Esophagus muscularis mucosa (tissue), 4 donors: ENCODE measurements at regions not wholly inside any gene's neighbourhood (a gene's known extent, or its start where the extent isn't known, plus 50 kb on each side); places are given as distances from the start of the nearest gene placed in this dataset.

Experiments
- DNase-seq: peaks from one replicate; pipeline ENCODE4 v3.0.0-alpha.2; 2017; ENCODE audit errors: extremely low spot score
- H3K27ac ChIP-seq, 4 donors: fragments of 200-600 bp; sonication (generic); replicated peaks in 1 of 4; 1 replicate in 3 of 4; 2 replicates in 1 of 4; pipeline ENCODE4 v1.5.1; 2016 to 2019; ENCODE audit warnings: mild to moderate bottlenecking in 1 of 4
- H3K27me3 ChIP-seq, 4 donors: fragments of 200-600 bp; sonication (generic); one replicate each; pipeline versions ENCODE4 v1.5.1 to v1.6.0; 2016 to 2019
- H3K36me3 ChIP-seq, 4 donors: fragments of 200-600 bp; sonication (generic); one replicate each; pipeline ENCODE4 v1.5.1; 2016 to 2019
- H3K4me1 ChIP-seq, 4 donors: fragments of 200-600 bp; sonication (generic); one replicate each; pipeline ENCODE4 v1.5.1; 2016 to 2019
- H3K4me3 ChIP-seq, 4 donors: fragments of 200-600 bp; sonication (generic); 1 replicate in 2 of 4; 2 replicates in 2 of 4; pipeline ENCODE4 v1.5.1; 2016 to 2019; ENCODE audit warnings: mild to moderate bottlenecking in 4 of 4, moderate library complexity in 1 of 4
- H3K9me3 ChIP-seq, 4 donors: fragments of 200-600 bp; sonication (generic); 1 replicate in 3 of 4; 2 replicates in 1 of 4; pipeline ENCODE4 v1.5.1; 2016 to 2019
- EP300 ChIP-seq: sonication (generic); formaldehyde crosslinking; IDR thresholded peaks from one replicate; pipeline ENCODE4 v1.6.1; 2017; ENCODE audit warnings: antibody characterized with exemption
- POLR2A ChIP-seq: fragments of 450-650 bp; IDR thresholded peaks from one replicate; pipeline ENCODE4 v1.6.1; 2017; ENCODE audit warnings: antibody characterized with exemption, moderate library complexity, mild to moderate bottlenecking, low read depth
- POLR2AphosphoS5 ChIP-seq, 2 donors: sonication (generic); formaldehyde crosslinking; IDR thresholded peaks; one replicate each; pipeline ENCODE4 v1.6.1; 2017; ENCODE audit warnings: antibody characterized with exemption in 2 of 2
- WGBS: methylation state at CpG from one replicate; pipeline ENCODE4 v1.1.5; 2018; 5-methylcytosine and 5-hydroxymethylcytosine counted together
- intact Hi-C: fragments of 100-400 bp; cut with DNase I; formaldehyde crosslinking; loops from one replicate; pipeline ENCODE4 v1.15.1; 2023
- TF ChIP-seq, protein P1 (sequence below), 3 experiments: fragments of 200-600 bp in 2 of 3; fragments of 450-650 bp in 1 of 3; sonication (generic) in 2 of 3; IDR thresholded peaks; one replicate each; pipeline ENCODE4 v1.5.1; 2017 to 2019; ENCODE audit warnings: antibody characterized with exemption in 3 of 3, mild to moderate bottlenecking in 2 of 3, moderate library complexity in 1 of 3

DNA sequence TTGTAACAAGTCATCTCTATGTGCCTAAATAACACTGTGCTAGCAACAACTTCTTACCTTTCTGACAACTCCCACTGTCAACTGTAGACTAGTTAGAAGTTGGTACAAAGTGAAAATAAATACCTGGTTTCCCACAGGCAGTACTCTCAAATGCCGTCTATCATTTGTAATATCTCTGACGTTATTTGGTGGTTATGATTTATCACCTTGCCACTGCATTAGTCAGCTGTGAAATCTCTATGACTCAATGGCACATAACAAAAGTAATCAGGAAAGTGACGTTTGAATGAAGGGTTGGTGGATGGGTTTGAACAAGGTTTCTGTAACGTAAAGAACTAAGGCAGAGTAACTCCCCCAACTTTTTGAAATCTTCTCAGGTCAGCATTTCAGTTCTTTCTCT is 592.3 kb downstream of the MAT2B start:
- TF ChIP-seq, protein P1, sequence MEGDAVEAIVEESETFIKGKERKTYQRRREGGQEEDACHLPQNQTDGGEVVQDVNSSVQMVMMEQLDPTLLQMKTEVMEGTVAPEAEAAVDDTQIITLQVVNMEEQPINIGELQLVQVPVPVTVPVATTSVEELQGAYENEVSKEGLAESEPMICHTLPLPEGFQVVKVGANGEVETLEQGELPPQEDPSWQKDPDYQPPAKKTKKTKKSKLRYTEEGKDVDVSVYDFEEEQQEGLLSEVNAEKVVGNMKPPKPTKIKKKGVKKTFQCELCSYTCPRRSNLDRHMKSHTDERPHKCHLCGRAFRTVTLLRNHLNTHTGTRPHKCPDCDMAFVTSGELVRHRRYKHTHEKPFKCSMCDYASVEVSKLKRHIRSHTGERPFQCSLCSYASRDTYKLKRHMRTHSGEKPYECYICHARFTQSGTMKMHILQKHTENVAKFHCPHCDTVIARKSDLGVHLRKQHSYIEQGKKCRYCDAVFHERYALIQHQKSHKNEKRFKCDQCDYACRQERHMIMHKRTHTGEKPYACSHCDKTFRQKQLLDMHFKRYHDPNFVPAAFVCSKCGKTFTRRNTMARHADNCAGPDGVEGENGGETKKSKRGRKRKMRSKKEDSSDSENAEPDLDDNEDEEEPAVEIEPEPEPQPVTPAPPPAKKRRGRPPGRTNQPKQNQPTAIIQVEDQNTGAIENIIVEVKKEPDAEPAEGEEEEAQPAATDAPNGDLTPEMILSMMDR (IDR thresholded peaks at IDR 0.05) = no peak
- no peak for TF ChIP-seq EP300
- TF ChIP-seq POLR2AphosphoS5 (IDR thresholded peaks at IDR 0.05) = no peak
- no peak for TF ChIP-seq POLR2A
- 70% methylated on average over 4 of the region's 4 CpGs for WGBS
- Histone ChIP-seq H3K27me3 (no peaks in the 10 kb centered on the region), H3K36me3 (no peaks in the 10 kb centered on the region), H3K4me3 (no peak overlapping the region), H3K9me3 (no peaks in the 10 kb centered on the region), H3K27ac (no peak overlapping the region), H3K4me1 (no peaks in the 10 kb centered on the region)
- intact Hi-C loops = no loop called here
- DNase-seq = no peak

DNA sequence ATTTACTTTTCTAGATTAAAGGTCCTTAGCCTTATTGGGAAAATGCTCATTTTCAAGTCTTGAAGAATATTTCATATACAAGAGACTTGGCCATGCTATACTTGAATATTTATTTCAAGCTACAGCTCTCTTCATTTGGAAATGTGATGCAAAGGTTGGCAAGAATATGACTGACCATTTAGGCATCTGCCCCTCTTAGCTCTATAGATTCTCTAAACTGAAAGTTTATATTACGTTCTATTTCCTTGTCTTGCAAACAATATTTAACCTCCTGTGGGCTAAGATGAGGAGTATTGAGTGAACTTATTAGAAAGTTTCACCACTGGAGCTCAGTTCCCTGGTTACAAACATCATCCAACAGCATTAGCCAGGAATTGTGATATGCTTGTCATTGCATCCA is 593.1 kb downstream of the MAT2B start:
- no peaks in the 10 kb centered on the region for H3K4me1 ChIP-seq
- no peaks in the 10 kb centered on the region for H3K27me3 ChIP-seq
- 67% methylated on average over 1 of the region's 1 CpG for WGBS
- no peak overlapping the region for H3K4me3 ChIP-seq
- TF ChIP-seq POLR2A (no peak), EP300 (no peak)
- H3K9me3 ChIP-seq = no peaks in the 10 kb centered on the region
- no peak overlapping the region for H3K27ac ChIP-seq
- no peaks in the 10 kb centered on the region for H3K36me3 ChIP-seq
- intact Hi-C loops = no loop called here
- no peak for DNase-seq

DNA sequence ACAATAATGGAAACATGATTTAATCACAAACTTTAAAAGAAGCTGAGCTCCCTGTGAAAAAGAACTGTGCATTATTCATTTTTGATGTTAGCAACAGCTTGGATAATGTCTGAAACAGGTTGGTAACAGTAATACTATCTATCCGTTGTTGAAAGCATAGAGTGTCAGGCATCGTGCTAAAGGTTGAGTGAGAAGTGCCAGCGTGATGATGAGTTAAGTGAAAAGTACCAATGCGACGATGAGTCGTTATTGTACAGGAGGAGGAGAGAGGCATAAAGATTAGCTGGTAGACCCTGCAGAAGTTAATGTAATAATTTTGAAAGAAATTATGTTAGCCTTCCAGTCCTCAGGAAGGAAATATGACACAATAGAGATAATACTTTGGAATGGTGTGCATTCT is 593.6 kb downstream of the MAT2B start:
- Histone ChIP-seq H3K9me3 (no peaks in the 10 kb centered on the region), H3K36me3 (no peaks in the 10 kb centered on the region), H3K27me3 (no peaks in the 10 kb centered on the region), H3K4me3 (no peak overlapping the region), H3K4me1 (no peaks in the 10 kb centered on the region), H3K27ac (no peak overlapping the region)
- TF ChIP-seq POLR2AphosphoS5 (IDR thresholded peaks at IDR 0.05) (no peak), EP300 (no peak), POLR2A (no peak)
- TF ChIP-seq, protein P1 (IDR thresholded peaks at IDR 0.05) = no peak
- no peak for DNase-seq
- intact Hi-C loops = no loop called here
- WGBS = 73% methylated on average over 6 of the region's 6 CpGs

DNA sequence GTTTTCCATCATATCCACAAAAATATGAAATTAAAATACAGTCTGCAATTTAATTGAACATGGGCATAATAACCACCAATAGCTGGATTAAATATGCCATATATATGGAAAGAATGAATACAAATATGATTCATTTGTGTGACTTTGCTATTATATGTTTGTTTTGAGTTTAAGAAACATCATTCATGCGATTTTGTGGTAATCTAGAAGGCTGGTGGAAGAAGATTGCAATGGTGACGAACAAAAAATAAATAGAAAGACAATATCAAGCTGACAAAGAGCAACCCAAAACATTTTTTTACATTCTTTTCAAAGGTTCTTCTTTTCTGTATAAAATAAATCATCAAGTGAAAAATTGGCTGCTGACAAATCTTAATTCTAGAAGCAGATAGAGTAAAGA is 610.0 kb downstream of the MAT2B start:
- TF ChIP-seq EP300 (no peak), POLR2A (no peak), POLR2AphosphoS5 (IDR thresholded peaks at IDR 0.05) (no peak)
- TF ChIP-seq, protein P1 (IDR thresholded peaks at IDR 0.05) = no peak
- Histone ChIP-seq H3K4me3 (no peak overlapping the region), H3K36me3 (no peaks in the 10 kb centered on the region), H3K27me3 (no peaks in the 10 kb centered on the region), H3K4me1 (no peaks in the 10 kb centered on the region), H3K9me3 (peaks cover 0 to 6% (median 0%) of the 10 kb centered on the region in 4 donors), H3K27ac (no peak overlapping the region)
- WGBS = 60% methylated on average over 2 of the region's 2 CpGs
- DNase-seq = no peak
- intact Hi-C loops = no loop called here

DNA sequence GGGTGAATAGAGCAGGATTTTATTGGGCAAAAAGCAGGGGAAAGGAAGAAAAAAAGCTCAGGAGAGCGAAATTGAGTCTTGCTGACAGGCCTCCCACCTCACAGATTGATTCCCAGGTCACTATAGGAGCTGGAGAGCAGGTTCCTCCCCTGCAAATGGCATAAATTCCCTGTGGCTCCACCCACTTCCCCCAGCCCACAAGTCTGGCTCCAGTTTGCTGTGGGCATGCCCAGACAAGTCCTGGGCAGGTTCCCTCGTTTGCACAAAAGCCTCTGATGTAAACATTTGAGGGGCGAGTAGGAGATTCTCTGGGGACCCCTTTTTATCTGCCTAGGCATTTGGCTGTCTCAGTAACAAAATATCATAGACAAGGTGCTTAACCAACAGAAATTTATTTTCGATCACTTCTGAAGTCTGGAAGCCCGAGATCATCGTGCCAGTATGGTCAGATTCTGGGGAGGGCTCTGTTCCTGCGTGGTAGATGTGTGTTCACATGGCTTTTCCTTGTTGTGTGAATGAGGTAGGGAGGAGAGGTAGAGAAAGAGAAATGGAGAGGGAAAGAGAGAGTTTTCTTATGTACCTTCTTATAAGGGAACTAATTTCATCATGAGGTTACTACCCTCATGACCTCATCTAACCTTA is 614.5 kb downstream of the MAT2B start:
- Histone ChIP-seq H3K36me3 (no peaks in the 10 kb centered on the region), H3K9me3 (no peaks in the 10 kb centered on the region), H3K4me1 (no peaks in the 10 kb centered on the region), H3K27me3 (no peaks in the 10 kb centered on the region), H3K27ac (no peak overlapping the region), H3K4me3 (no peak overlapping the region)
- WGBS = 67% methylated on average over 7 of the region's 7 CpGs
- DNase-seq = no peak
- intact Hi-C loops = no loop called here
- no peak for TF ChIP-seq POLR2AphosphoS5 (IDR thresholded peaks at IDR 0.05)
- TF ChIP-seq POLR2A = no peak
- TF ChIP-seq, protein P1 (IDR thresholded peaks at IDR 0.05) = no peak
- no peak for TF ChIP-seq EP300
